ENCODE measurements at regions not wholly inside any gene's neighbourhood (a gene's known extent, or its start where the extent isn't known, plus 50 kb on each side); places are given as distances from the start of the nearest gene placed in this dataset.

DNA sequence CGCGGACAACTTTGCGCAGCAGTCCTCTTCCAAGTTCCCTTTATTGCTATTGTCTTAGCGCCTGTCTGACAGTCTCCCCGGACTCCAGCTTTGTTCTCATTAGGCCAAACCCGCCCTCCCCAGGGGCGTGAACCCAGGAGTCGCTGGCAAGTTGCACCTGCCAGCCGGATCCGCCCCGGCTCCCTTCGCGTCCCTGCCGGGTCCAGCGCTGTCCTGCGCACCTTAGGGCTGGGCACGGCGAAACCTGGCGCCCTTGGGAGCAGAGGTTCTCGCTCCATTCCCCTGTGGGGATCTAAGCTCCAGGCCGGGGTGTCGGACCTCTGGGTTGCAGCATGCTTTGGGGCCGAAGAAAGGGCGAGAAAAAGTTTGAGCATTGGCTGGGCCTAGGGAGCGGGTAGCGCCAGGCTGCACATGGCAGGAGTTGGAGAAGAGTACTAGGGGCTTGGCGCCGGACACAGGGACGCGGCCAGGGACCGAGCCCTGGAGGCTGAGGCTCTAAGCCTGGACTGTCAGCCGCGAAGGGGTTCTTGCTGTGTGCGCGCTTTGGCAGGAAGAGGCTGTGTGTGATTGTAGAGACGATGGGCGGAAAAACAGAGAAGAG lies 335.1 kb upstream of the THRB start:
- DNase-seq: peak in 1 of 2 donors; percentile 13
- intact Hi-C loops (cut with DNase I; ENCODE audit: low total_unique reads): no loop called here
- no peak for TF ChIP-seq POLR2A (IDR thresholded peaks at IDR 0.05)
- no peak for TF ChIP-seq CTCF (IDR thresholded peaks at IDR 0.05)

DNA sequence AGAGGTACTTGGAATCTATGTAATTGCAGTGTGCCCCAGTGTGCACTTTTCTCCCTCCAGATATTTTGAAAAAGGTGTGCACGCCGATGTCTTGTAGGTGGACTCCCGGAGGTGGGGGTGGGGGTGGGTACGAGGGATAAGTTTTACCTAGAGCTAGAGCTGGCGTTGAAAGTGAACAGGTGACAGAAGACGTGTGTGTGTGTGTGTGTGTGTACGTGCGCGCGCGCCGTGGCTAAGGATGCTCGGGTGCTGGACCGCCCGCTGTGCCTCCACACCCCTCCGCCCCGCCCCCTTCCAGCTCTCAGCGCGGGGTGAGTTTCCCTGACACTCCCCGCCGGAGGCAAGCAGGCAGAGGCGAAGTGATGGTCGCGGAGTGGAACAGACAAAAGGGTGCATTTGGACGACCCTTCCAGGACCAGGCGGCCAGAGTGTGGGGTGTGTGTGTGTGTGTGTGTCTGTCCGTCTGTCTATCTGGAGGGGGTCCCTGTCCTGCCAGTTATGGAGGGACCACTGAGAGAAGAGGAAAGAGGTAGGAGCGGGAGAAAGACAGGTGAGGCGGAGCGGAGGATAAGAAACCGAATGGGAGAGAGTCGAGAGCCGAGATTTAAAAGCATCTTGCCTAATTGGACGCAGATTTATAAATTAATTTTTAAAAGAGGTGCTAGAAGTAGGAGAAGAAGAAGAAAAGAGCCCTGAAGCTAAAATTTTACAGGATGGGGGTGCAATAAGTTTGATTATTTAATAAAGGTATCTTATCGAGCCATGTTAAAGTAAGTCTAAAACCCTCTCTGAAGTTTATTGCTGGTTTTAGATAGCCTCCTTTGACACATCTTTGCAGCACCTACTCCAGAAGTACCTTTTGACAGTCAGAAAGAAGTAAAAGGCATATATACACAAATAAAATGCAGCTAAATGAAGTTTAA lies 335.8 kb upstream of the THRB start:
- Histone ChIP-seq H3K9me3 (no peaks in the 10 kb centered on the region), H3K4me1 (no peaks in the 10 kb centered on the region), H3K27ac (no peak overlapping the region), H3K36me3 (no peaks in the 10 kb centered on the region), H3K4me3 (peak overlapping the region; percentile 20 to 35), H3K27me3 (no peaks in the 10 kb centered on the region)
- peak in 1 of 2 donors; percentile 16 for DNase-seq
- intact Hi-C loops (cut with DNase I; ENCODE audit: low total_unique reads): no loop called here
- no peak for TF ChIP-seq POLR2A (IDR thresholded peaks at IDR 0.05)
- no peak for TF ChIP-seq CTCF (IDR thresholded peaks at IDR 0.05)

More for the DNA sequence above, 335.1 kb upstream of the THRB start:
- H3K27me3 ChIP-seq: no peaks in the 10 kb centered on the region
- H3K27ac ChIP-seq: no peak overlapping the region
- no peaks in the 10 kb centered on the region for H3K36me3 ChIP-seq
- H3K4me1 ChIP-seq: no peaks in the 10 kb centered on the region
- H3K9me3 ChIP-seq: no peaks in the 10 kb centered on the region
- H3K4me3 ChIP-seq: peak overlapping the region; percentile 20 to 35

DNA sequence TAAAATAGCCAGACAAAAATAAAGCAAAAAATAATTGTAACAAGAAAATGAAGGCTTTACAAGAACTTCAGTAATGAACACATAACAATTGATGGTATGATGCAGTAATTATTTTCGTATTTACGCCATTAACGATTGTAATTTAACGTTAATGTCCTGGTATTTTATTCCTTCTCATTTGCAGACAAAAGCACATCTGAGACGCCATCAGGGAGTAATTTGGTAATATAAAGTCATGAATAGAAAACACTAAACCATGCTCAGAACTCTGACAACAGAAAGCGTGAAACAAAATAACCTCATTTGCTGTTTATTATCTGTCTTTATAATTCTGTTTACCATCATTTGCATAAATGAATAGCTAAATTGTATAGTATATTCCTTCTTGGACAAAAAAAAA lies 336.6 kb upstream of the THRB start:
- Histone ChIP-seq H3K27ac (no peak overlapping the region), H3K9me3 (no peaks in the 10 kb centered on the region), H3K36me3 (no peaks in the 10 kb centered on the region), H3K27me3 (no peaks in the 10 kb centered on the region), H3K4me1 (no peaks in the 10 kb centered on the region), H3K4me3 (no peak overlapping the region)
- DNase-seq: no peak
- intact Hi-C loops (cut with DNase I; ENCODE audit: low total_unique reads): no loop called here
- TF ChIP-seq POLR2A (IDR thresholded peaks at IDR 0.05) (no peak), CTCF (IDR thresholded peaks at IDR 0.05) (no peak)

DNA sequence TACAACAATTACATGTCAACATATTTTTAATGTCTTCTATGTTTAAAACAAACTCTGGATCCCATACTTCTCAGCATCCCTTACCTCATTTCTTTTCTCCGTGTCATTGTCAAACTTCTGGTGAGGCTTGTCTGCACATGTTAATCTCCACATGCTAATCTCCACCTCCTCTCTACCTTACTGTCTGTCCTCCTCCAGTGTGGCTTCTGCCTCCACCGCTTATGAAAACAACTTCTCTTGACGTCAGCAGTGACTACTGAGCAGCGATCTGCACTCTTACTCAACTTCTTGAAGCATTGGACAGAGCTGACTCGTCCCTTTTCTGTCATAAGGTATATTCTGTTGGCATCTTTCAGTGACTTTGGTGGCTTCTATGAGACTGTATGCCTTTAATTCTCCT lies 338.2 kb upstream of the THRB start:
- TF ChIP-seq POLR2A (IDR thresholded peaks at IDR 0.05) (no peak), CTCF (IDR thresholded peaks at IDR 0.05) (no peak)
- no peak overlapping the region for H3K27ac ChIP-seq
- no peak for DNase-seq

DNA sequence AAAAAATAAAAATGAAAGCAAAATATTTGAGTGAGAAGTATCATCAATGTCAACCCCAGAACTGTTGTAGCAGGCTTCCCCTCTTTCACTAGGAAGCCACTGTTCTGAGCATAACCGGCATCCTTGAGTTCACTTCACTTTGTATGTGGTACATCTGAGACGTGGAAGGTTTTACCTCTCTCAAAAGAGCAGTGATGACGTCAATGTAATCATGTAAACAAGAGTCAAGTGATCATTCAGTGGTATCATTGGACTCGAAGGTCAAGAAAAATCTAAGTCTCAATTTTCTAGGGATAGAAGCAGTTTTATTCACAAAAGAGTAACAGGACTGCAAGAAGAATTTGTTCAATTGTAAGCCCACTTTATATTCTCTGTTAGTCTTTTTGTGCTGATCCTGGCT lies 339.8 kb upstream of the THRB start:
- no peak overlapping the region for H3K4me3 ChIP-seq
- H3K27me3 ChIP-seq: no peaks in the 10 kb centered on the region
- H3K27ac ChIP-seq: no peak overlapping the region
- intact Hi-C loops (cut with DNase I; ENCODE audit: low total_unique reads): no loop called here
- H3K4me1 ChIP-seq: no peaks in the 10 kb centered on the region
- no peak for DNase-seq
- TF ChIP-seq CTCF (IDR thresholded peaks at IDR 0.05): no peak
- no peak for TF ChIP-seq POLR2A (IDR thresholded peaks at IDR 0.05)
- no peaks in the 10 kb centered on the region for H3K36me3 ChIP-seq
- H3K9me3 ChIP-seq: no peaks in the 10 kb centered on the region

More for the DNA sequence above, 338.2 kb upstream of the THRB start:
- no peak overlapping the region for H3K4me3 ChIP-seq
- no peaks in the 10 kb centered on the region for H3K9me3 ChIP-seq
- intact Hi-C loops (cut with DNase I; ENCODE audit: low total_unique reads): no loop called here
- no peaks in the 10 kb centered on the region for H3K4me1 ChIP-seq
- no peaks in the 10 kb centered on the region for H3K36me3 ChIP-seq
- no peaks in the 10 kb centered on the region for H3K27me3 ChIP-seq
